Tibial nerve (tissue), 4 donors: ENCODE measurements at regions not wholly inside any gene's neighbourhood (a gene's known extent, or its start where the extent isn't known, plus 50 kb on each side); places are given as distances from the start of the nearest gene placed in this dataset.

Experiments used
- DNase-seq, 2 donors: peaks; one replicate each; pipeline ENCODE4 v3.0.0-alpha.2; 2019; ENCODE audit warnings: low spot score in 2 of 2
- H3K27ac ChIP-seq, 4 donors: fragments of 200-600 bp; sonication (generic) in 3 of 4; one replicate each; pipeline ENCODE4 v1.5.1; 2017 to 2019; ENCODE audit warnings: mild to moderate bottlenecking in 1 of 4
- H3K27me3 ChIP-seq, 2 donors: fragments of 200-600 bp; sonication (generic) in 1 of 2; one replicate each; pipeline versions ENCODE4 v1.5.1 to v1.6.0; 2017 to 2019
- H3K36me3 ChIP-seq, 3 donors: fragments of 200-600 bp; sonication (generic); one replicate each; pipeline ENCODE4 v1.5.1; 2018 to 2019
- H3K4me1 ChIP-seq, 4 donors: fragments of 200-600 bp; sonication (generic) in 3 of 4; one replicate each; pipeline ENCODE4 v1.5.1; 2017 to 2019
- H3K4me3 ChIP-seq, 4 donors: fragments of 200-600 bp; sonication (generic) in 3 of 4; one replicate each; pipeline ENCODE4 v1.5.1; 2017 to 2019; ENCODE audit warnings: mild to moderate bottlenecking in 1 of 4, moderate library complexity in 1 of 4
- H3K9me3 ChIP-seq, 4 donors: fragments of 200-600 bp; sonication (generic) in 3 of 4; one replicate each; pipeline ENCODE4 v1.5.1; 2017 to 2019
- EP300 ChIP-seq, 2 donors: sonication (generic); formaldehyde crosslinking; IDR thresholded peaks; one replicate each; pipeline ENCODE4 v1.6.1; 2017; ENCODE audit warnings: antibody characterized with exemption in 2 of 2, mild to moderate bottlenecking in 1 of 2
- POLR2A ChIP-seq, 2 donors: fragments of 450-650 bp; IDR thresholded peaks; one replicate each; pipeline ENCODE4 v1.6.1; 2017; ENCODE audit warnings: antibody characterized with exemption in 2 of 2, mild to moderate bottlenecking in 2 of 2, moderate library complexity in 2 of 2
- WGBS, 2 donors: methylation state at CpG; one replicate each; pipeline ENCODE4 v1.1.5; 2018; 5-methylcytosine and 5-hydroxymethylcytosine counted together
- TF ChIP-seq, protein P1 (sequence below), 5 experiments: fragments of 200-600 bp in 3 of 5; fragments of 450-650 bp in 2 of 5; sonication (generic) in 3 of 5; IDR thresholded peaks; one replicate each; pipeline ENCODE4 v1.5.1; 2016 to 2019; ENCODE audit warnings: antibody characterized with exemption in 5 of 5, mild to moderate bottlenecking in 3 of 5, moderate library complexity in 2 of 5

DNA sequence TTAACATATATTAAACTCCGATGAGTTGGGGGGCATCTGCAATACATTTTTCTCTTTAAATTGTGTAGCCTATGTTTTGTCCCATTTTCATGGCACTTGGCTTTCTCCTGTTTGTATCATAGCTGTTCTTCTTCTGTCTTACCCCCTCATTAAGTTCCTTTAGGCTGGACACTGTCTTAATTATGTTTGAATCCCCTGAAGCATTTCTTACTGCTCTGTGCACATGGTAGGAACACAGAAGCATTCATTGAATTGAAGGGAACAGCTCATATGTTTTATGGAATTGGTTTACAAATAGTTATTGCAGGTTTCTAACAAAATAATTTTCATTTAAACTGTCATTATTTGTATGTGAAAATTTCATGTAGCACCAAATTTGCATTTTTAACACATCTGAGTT is 176.8 kb downstream of the TANC2 start:
- H3K27me3 ChIP-seq: no peaks in the 10 kb centered on the region
- TF ChIP-seq EP300 (IDR thresholded peaks at IDR 0.05) (no peak), POLR2A (IDR thresholded peaks at IDR 0.05) (no peak)
- TF ChIP-seq, protein P1, sequence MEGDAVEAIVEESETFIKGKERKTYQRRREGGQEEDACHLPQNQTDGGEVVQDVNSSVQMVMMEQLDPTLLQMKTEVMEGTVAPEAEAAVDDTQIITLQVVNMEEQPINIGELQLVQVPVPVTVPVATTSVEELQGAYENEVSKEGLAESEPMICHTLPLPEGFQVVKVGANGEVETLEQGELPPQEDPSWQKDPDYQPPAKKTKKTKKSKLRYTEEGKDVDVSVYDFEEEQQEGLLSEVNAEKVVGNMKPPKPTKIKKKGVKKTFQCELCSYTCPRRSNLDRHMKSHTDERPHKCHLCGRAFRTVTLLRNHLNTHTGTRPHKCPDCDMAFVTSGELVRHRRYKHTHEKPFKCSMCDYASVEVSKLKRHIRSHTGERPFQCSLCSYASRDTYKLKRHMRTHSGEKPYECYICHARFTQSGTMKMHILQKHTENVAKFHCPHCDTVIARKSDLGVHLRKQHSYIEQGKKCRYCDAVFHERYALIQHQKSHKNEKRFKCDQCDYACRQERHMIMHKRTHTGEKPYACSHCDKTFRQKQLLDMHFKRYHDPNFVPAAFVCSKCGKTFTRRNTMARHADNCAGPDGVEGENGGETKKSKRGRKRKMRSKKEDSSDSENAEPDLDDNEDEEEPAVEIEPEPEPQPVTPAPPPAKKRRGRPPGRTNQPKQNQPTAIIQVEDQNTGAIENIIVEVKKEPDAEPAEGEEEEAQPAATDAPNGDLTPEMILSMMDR (IDR thresholded peaks at IDR 0.05): no peak
- peaks cover 0 to 23% (median 6%) of the 10 kb centered on the region in 4 donors for H3K4me1 ChIP-seq
- H3K4me3 ChIP-seq: no peak overlapping the region
- H3K9me3 ChIP-seq: peaks cover 0 to 5% (median 0%) of the 10 kb centered on the region in 4 donors
- WGBS, 2 donors: 84 to 87% methylated on average over 1 of the region's 1 CpG
- no peaks in the 10 kb centered on the region for H3K36me3 ChIP-seq
- no peak for DNase-seq
- no peak overlapping the region for H3K27ac ChIP-seq

DNA sequence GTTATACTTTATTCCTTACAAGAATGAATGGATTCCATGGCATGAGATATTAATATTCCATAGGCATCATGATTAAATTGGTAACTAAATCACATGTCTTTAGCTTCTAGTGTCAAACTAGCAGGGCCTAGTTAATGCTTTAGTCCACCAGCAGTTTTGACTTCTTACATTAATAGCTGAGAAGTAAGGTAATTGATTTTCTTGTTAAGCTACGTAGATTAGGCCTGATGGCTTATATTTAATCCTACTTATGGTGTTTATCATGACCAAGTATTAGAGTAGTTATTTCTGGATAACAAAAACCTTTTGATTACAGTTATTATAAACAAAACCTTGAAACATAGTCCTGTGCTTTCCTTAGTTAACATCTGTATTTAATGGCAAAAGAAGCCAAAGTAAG is 184.5 kb downstream of the TANC2 start:
- no peaks in the 10 kb centered on the region for H3K36me3 ChIP-seq
- H3K4me1 ChIP-seq: peaks cover 0 to 39% (median 6%) of the 10 kb centered on the region in 4 donors
- H3K9me3 ChIP-seq: peaks cover 0 to 4% (median 0%) of the 10 kb centered on the region in 4 donors
- WGBS, 2 donors: 80 to 81% methylated on average over 1 of the region's 1 CpG
- H3K27me3 ChIP-seq: no peaks in the 10 kb centered on the region
- TF ChIP-seq EP300 (IDR thresholded peaks at IDR 0.05) (no peak), POLR2A (IDR thresholded peaks at IDR 0.05) (no peak)
- TF ChIP-seq, protein P1 (IDR thresholded peaks at IDR 0.05): no peak
- H3K27ac ChIP-seq: peak overlapping the region in 1 of 4 donors; percentile 26
- no peak for DNase-seq
- H3K4me3 ChIP-seq: no peak overlapping the region

DNA sequence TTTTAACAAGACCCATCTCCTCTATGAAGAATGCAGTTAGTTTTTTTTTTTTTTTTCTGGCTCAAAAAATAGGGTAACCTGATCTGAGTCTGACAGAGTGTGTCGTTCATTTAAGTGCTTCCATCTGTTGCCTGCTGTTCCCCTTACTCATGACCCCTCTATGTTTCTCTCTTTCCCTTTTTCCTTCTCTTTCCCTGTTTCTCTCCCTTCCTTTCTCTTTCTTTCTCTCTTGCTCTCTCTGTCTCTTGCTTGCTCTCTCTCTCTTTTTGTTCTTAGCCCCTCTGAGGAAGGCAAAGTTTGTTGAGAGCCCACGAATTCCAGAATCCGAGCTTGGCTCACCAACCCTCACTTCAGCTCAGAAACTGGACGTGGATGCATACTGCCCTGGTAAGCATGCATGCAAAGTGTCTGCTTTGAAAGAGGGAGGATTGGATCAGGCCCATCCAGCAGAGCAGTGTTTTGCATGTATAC is 185.0 kb downstream of the TANC2 start:
- Histone ChIP-seq H3K27ac (peak overlapping the region in 2 of 4 donors; percentile 26 to 68), H3K4me1 (peaks cover 0 to 39% (median 6%) of the 10 kb centered on the region in 4 donors)
- 22 to 24% methylated on average over 4 of the region's 4 CpGs for WGBS, 2 donors

DNA sequence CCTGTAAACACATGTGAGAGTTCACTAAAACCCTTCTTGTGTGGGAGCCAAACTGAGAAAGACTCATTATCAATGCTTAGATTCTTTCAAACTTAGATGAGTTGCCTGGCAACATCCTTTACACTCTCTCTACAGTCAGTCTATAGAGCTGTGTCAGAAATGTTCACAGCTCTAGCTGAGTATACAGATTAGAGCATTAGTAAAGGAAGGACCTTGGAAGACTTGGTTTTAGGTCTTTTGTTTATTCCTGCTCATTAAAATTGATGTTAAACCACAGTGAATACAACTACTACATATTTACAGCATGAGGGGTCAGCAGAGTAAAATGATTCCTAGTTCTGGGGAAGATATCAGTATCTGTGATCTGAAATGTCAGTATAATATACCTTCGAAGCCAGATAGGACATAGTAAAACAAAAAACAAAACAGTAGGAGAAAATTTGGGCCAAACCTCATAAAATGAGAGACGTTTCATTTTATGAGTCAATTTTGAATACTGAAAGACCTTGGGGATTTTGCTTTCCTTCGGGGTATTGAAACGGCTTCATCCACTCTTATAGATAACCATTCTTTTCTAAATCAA is 186.0 kb downstream of the TANC2 start:
- TF ChIP-seq, protein P1 (IDR thresholded peaks at IDR 0.05): no peak
- TF ChIP-seq EP300 (IDR thresholded peaks at IDR 0.05) (no peak), POLR2A (IDR thresholded peaks at IDR 0.05) (no peak)
- Histone ChIP-seq H3K4me1 (peaks cover 0 to 39% (median 6%) of the 10 kb centered on the region in 4 donors), H3K27ac (peak overlapping the region in 2 of 4 donors; percentile 53 to 56), H3K27me3 (no peaks in the 10 kb centered on the region), H3K4me3 (peak overlapping the region in 1 of 4 donors; percentile 4), H3K9me3 (no peaks in the 10 kb centered on the region), H3K36me3 (no peaks in the 10 kb centered on the region)
- 27 to 39% methylated on average over 4 of the region's 4 CpGs for WGBS, 2 donors
- DNase-seq: no peak

More for the DNA sequence above, 185.0 kb downstream of the TANC2 start:
- no peak for DNase-seq
- TF ChIP-seq EP300 (IDR thresholded peaks at IDR 0.05): no peak
- no peak for TF ChIP-seq POLR2A (IDR thresholded peaks at IDR 0.05)
- TF ChIP-seq, protein P1 (IDR thresholded peaks at IDR 0.05): no peak
- Histone ChIP-seq H3K4me3 (no peak overlapping the region), H3K9me3 (no peaks in the 10 kb centered on the region), H3K27me3 (no peaks in the 10 kb centered on the region), H3K36me3 (no peaks in the 10 kb centered on the region)

DNA sequence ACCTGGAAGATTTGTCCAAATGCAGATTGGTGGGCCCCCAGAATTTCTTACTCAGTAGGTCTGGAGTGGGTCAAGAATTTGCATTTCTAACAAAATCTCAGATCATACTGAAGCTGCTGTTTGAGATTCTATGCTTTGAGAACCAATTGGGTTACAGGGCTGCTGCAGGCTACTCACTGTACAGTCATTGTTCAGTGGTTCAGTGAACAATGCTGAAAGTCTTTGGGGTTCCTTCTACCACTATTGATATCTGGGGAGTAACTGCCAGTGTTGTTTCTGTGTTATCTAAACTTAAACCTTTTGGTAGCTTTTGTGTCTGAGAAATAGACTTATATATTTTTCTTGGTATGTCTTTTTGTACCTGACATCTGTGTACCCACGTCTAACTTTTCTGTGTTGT is 187.5 kb downstream of the TANC2 start:
- H3K36me3 ChIP-seq: no peaks in the 10 kb centered on the region
- H3K9me3 ChIP-seq: no peaks in the 10 kb centered on the region
- peaks cover 0 to 39% (median 6%) of the 10 kb centered on the region in 4 donors for H3K4me1 ChIP-seq
- no peak for DNase-seq
- peak overlapping the region in 1 of 4 donors; percentile 56 for H3K27ac ChIP-seq
- no peak overlapping the region for H3K4me3 ChIP-seq
- WGBS, 2 donors: 42 to 54% methylated on average over 1 of the region's 1 CpG
- H3K27me3 ChIP-seq: no peaks in the 10 kb centered on the region
- TF ChIP-seq, protein P1 (IDR thresholded peaks at IDR 0.05): no peak
- TF ChIP-seq EP300 (IDR thresholded peaks at IDR 0.05) (no peak), POLR2A (IDR thresholded peaks at IDR 0.05) (no peak)
